ENCODE measurements at regions not wholly inside any gene's neighbourhood (a gene's known extent, or its start where the extent isn't known, plus 50 kb on each side); places are given as distances from the start of the nearest gene placed in this dataset.

GRCh38 chr14:22416193-22416592 is 172.8 kb downstream of the DAD1 start:
- TF ChIP-seq POLR2AphosphoS5 (IDR thresholded peaks at IDR 0.05) (no peak), POLR2A (IDR thresholded peaks at IDR 0.05) (no peak), EP300 (IDR thresholded peaks at IDR 0.05) (no peak)
- TF ChIP-seq, protein P1, sequence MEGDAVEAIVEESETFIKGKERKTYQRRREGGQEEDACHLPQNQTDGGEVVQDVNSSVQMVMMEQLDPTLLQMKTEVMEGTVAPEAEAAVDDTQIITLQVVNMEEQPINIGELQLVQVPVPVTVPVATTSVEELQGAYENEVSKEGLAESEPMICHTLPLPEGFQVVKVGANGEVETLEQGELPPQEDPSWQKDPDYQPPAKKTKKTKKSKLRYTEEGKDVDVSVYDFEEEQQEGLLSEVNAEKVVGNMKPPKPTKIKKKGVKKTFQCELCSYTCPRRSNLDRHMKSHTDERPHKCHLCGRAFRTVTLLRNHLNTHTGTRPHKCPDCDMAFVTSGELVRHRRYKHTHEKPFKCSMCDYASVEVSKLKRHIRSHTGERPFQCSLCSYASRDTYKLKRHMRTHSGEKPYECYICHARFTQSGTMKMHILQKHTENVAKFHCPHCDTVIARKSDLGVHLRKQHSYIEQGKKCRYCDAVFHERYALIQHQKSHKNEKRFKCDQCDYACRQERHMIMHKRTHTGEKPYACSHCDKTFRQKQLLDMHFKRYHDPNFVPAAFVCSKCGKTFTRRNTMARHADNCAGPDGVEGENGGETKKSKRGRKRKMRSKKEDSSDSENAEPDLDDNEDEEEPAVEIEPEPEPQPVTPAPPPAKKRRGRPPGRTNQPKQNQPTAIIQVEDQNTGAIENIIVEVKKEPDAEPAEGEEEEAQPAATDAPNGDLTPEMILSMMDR (IDR thresholded peaks at IDR 0.05) = no peak
